HG03469 (cell line): ENCODE measurements at regions not wholly inside any gene's neighbourhood (a gene's known extent, or its start where the extent isn't known, plus 50 kb on each side); places are given as distances from the start of the nearest gene placed in this dataset.
"Not testable (repeated sequence)": the region's sequence is repeated elsewhere in the genome, so short reads cannot be mapped to it uniquely, and the experiment has no call there.

Experiments used
- ATAC-seq: cut with Tn5 transposase; IDR thresholded peaks from one replicate; pipeline ENCODE4 v1.9.1; 2021; ENCODE audit warnings: mild to moderate bottlenecking, moderate library complexity, moderate number of reproducible peaks; ENCODE audit not compliant: unreplicated experiment

- peak; percentile 68 for ATAC-seq
Measured at GRCh38 chr7:112982441-112983063, 104.1 kb downstream of the GPR85 start.

GRCh38 chr7:112981966-112982365 lies 104.7 kb downstream of the GPR85 start:
- ATAC-seq, result peak; percentile 3

GRCh38 chr7:112979055-112979454 lies 107.6 kb downstream of the GPR85 start:
- not testable (repeated sequence) for ATAC-seq

GRCh38 chr7:112977244-112977955 lies 109.2 kb downstream of the GPR85 start:
- ATAC-seq, result not testable (repeated sequence)

GRCh38 chr7:112970771-112971170 lies 115.9 kb downstream of the GPR85 start:
- ATAC-seq, result peak; percentile 72

GRCh38 chr7:112969946-112970345 lies 116.7 kb downstream of the GPR85 start:
- no peak for ATAC-seq

GRCh38 chr7:112965506-112965905 lies 121.1 kb downstream of the GPR85 start:
- ATAC-seq, result no peak

- ATAC-seq, result no peak
Measured at GRCh38 chr7:112963634-112964033, 123.0 kb downstream of the GPR85 start.

- ATAC-seq, result no peak
Measured at GRCh38 chr7:112962815-112963214, 123.8 kb downstream of the GPR85 start.

GRCh38 chr7:112959276-112959675 lies 127.4 kb downstream of the GPR85 start:
- no peak for ATAC-seq

GRCh38 chr7:112958775-112959174 lies 127.9 kb downstream of the GPR85 start:
- no peak for ATAC-seq

- no peak for ATAC-seq
Measured at GRCh38 chr7:112957901-112958300, 128.7 kb downstream of the GPR85 start.

GRCh38 chr7:112953031-112953430 lies 133.6 kb downstream of the GPR85 start:
- ATAC-seq, result not testable (repeated sequence)

- ATAC-seq, result no peak
Measured at GRCh38 chr7:112951070-112951469, 135.6 kb downstream of the GPR85 start.

- not testable (repeated sequence) for ATAC-seq
Measured at GRCh38 chr7:112949682-112950081, 136.9 kb downstream of the GPR85 start.

- no peak for ATAC-seq
Measured at GRCh38 chr7:112946350-112946749, 140.3 kb downstream of the GPR85 start.

- ATAC-seq, result no peak
Measured at GRCh38 chr7:112945046-112945445, 141.6 kb downstream of the GPR85 start.

GRCh38 chr7:112942981-112943380 lies 143.6 kb downstream of the GPR85 start:
- ATAC-seq, result no peak

- ATAC-seq, result not testable (repeated sequence)
Measured at GRCh38 chr7:112942125-112942524, 144.5 kb downstream of the GPR85 start.

GRCh38 chr7:112940314-112940732 lies 146.3 kb downstream of the GPR85 start:
- ATAC-seq, result peak; percentile 20

- ATAC-seq, result peak; percentile 93
Measured at GRCh38 chr7:112939574-112940313, 146.9 kb downstream of the GPR85 start.
